ENCODE measurements at regions not wholly inside any gene's neighbourhood (a gene's known extent, or its start where the extent isn't known, plus 50 kb on each side); places are given as distances from the start of the nearest gene placed in this dataset.

- no peak for TF ChIP-seq CTCF (IDR thresholded peaks at IDR 0.05; ENCODE audit: control extremely low read depth in 1 of 3, insufficient read depth in 1 of 3, low read depth in 1 of 3, low read length in 3 of 3)
- no peak for TF ChIP-seq SP2 (IDR thresholded peaks at IDR 0.05; ENCODE audit: low read length)
Measured at GRCh38 chr14:53692451-53692850, 264.2 kb downstream of the BMP4 start (continued).

Measured in H1 (cell line).